SK-N-SH treated with all-trans-retinoic acid at 6 μM for 48 hours (cell line): ENCODE measurements at regions not wholly inside any gene's neighbourhood (a gene's known extent, or its start where the extent isn't known, plus 50 kb on each side); places are given as distances from the start of the nearest gene placed in this dataset.

Source experiments
- CSDC2 ChIP-seq: fragments of 250-450 bp; sonication (Bioruptor Pico); IDR thresholded peaks from 2 replicates; pipeline ENCODE4 v1.5.0; 2020; ENCODE audit warnings: mild to moderate bottlenecking, moderate library complexity
- ESRRG ChIP-seq: fragments of 250-450 bp; sonication (Bioruptor Pico); IDR thresholded peaks from 2 replicates; pipeline ENCODE4 v1.6.1; 2021; ENCODE audit warnings: mild to moderate bottlenecking
- ZFP30 ChIP-seq: fragments of 450-650 bp; formaldehyde crosslinking; IDR thresholded peaks from 2 replicates; pipeline ENCODE4 v1.5.0; 2022; ENCODE audit warnings: mild to moderate bottlenecking, moderate library complexity
- ZNF70 ChIP-seq: fragments of 450-650 bp; formaldehyde crosslinking; IDR thresholded peaks from 2 replicates; pipeline ENCODE4 v1.5.0; 2020; ENCODE audit warnings: mild to moderate bottlenecking, moderate library complexity
- TF ChIP-seq, protein P1 (sequence below): fragments of 250-450 bp; sonication (Bioruptor Pico); IDR thresholded peaks from 2 replicates; pipeline ENCODE4 v1.8.0; 2020; ENCODE audit warnings: mild to moderate bottlenecking, moderate library complexity, borderline replicate concordance

DNA sequence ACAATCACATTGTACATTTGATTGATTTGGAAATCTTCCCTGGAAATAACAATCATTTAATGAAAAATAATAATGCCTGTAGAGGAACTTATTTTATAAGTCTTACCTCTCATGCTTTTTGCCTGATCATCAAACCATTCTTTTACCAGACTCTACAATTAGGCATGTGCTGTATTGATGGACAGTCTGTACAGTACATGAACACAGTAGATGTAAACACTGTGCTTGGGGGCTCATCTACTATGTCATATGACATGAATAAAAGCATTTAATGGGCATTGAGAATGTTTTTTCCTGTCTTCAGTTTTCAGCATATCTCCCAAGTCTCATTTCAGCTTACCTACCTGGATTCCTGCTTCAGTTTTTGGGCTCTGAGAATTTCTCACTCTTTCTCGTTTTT, 1070.9 kb downstream of the STIM2 start:
- TF ChIP-seq CSDC2 = no peak
- no peak for TF ChIP-seq ZFP30 (CRISPR knock-in tag)
- TF ChIP-seq ESRRG (CRISPR knock-in tag) = no peak
- no peak for TF ChIP-seq ZNF70 (CRISPR knock-in tag)
- TF ChIP-seq, protein P1, sequence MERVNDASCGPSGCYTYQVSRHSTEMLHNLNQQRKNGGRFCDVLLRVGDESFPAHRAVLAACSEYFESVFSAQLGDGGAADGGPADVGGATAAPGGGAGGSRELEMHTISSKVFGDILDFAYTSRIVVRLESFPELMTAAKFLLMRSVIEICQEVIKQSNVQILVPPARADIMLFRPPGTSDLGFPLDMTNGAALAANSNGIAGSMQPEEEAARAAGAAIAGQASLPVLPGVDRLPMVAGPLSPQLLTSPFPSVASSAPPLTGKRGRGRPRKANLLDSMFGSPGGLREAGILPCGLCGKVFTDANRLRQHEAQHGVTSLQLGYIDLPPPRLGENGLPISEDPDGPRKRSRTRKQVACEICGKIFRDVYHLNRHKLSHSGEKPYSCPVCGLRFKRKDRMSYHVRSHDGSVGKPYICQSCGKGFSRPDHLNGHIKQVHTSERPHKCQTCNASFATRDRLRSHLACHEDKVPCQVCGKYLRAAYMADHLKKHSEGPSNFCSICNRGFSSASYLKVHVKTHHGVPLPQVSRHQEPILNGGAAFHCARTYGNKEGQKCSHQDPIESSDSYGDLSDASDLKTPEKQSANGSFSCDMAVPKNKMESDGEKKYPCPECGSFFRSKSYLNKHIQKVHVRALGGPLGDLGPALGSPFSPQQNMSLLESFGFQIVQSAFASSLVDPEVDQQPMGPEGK (CRISPR knock-in tag) = no peak
